Tibial artery (tissue), 4 donors: ENCODE measurements at regions not wholly inside any gene's neighbourhood (a gene's known extent, or its start where the extent isn't known, plus 50 kb on each side); places are given as distances from the start of the nearest gene placed in this dataset.
A peak's percentile ranks its signal among the peaks of the same experiment; 100 is the strongest.

Experiments used
- DNase-seq, 2 donors: peaks; one replicate each; pipeline ENCODE4 v3.0.0-alpha.2; 2019
- H3K27ac ChIP-seq, 2 donors: fragments of 200-600 bp; sonication (generic) in 1 of 2; 1 replicate in 1 of 2; 2 replicates in 1 of 2; pipeline ENCODE4 v1.5.1; 2018 to 2019; ENCODE audit warnings: mild to moderate bottlenecking in 1 of 2
- H3K27me3 ChIP-seq, 2 donors: fragments of 200-600 bp; sonication (generic) in 1 of 2; one replicate each; pipeline versions ENCODE4 v1.5.1 to v1.6.0; 2016 to 2019
- H3K36me3 ChIP-seq, 3 donors: fragments of 200-600 bp; sonication (generic) in 2 of 3; one replicate each; pipeline ENCODE4 v1.5.1; 2016 to 2019; ENCODE audit warnings: mild to moderate bottlenecking in 2 of 3
- H3K4me1 ChIP-seq, 4 donors: fragments of 200-600 bp; sonication (generic) in 2 of 4; 1 replicate in 3 of 4; 2 replicates in 1 of 4; pipeline ENCODE4 v1.5.1; 2016 to 2019
- H3K4me3 ChIP-seq, 2 donors: fragments of 200-600 bp; sonication (generic) in 1 of 2; 1 replicate in 1 of 2; 2 replicates in 1 of 2; pipeline ENCODE4 v1.5.1; 2018 to 2019; ENCODE audit warnings: mild to moderate bottlenecking in 2 of 2
- H3K9me3 ChIP-seq, 3 donors: fragments of 200-600 bp; sonication (generic) in 1 of 3; one replicate each; pipeline ENCODE4 v1.5.1; 2016 to 2019
- CTCF ChIP-seq, 2 experiments: fragments of 200-600 bp in 1 of 2; fragments of 450-650 bp in 1 of 2; IDR thresholded peaks; one replicate each; pipeline ENCODE4 v1.5.1; 2017 to 2019; ENCODE audit warnings: antibody characterized with exemption in 2 of 2, mild to moderate bottlenecking in 1 of 2, moderate library complexity in 1 of 2
- intact Hi-C: fragments of 100-400 bp; cut with DNase I; formaldehyde crosslinking; loops from one replicate; pipeline ENCODE4 v1.15.0; 2023; ENCODE audit warnings: low total_unique reads

DNA sequence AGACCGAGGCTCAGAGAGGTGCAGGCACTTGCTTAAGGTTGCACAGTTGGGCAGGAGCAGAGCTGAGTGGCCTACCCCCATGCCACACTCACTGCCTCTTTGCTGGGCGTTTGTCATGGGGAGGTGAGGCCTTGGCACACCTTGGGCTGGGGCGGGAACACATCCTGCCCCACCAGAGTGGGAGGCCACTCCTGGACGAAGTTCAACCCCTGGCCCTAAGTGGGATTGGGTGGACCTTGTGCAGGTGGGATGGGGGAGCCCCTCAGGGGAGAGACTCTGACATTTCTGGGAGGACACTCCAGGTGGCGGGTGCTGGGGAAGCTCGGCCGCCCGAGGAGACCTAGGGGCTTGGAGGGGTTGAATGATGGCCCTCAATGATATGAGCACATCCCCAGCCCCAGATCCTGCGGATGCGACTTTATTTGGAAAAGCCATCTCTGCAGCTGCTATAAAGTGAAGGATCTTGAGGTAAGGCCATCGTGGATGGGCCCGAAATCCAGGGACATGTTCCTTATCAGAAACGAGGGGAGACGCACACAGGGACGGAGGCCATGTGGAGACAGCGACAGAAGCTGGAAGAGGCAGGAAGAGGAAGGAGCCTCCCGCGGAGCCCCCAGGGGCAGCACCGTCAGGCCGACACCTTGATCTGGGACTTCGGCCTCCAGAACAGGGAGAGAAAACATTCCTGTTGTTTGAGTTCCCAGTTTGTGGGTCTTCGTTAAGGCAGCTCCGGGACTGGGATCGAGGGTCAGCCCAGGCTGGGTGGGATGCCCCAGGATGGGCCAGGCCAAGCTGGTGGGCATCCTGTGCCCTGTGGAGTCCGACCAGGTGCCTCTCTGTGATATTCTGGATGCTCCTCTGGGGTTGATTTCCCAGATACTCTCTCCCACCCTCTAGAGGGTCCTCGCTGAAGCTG, 111.6 kb upstream of the LRPAP1 start:
- no peaks in the 10 kb centered on the region for H3K36me3 ChIP-seq
- peak overlapping the region in 1 of 2 donors; percentile 68 for H3K27ac ChIP-seq
- no peak overlapping the region for H3K4me3 ChIP-seq
- peaks cover 0 to 46% (median 18%) of the 10 kb centered on the region in 4 donors for H3K4me1 ChIP-seq
- intact Hi-C loops: no loop called here
- no peak for TF ChIP-seq CTCF (IDR thresholded peaks at IDR 0.05)
- no peak for DNase-seq
- H3K9me3 ChIP-seq: no peaks in the 10 kb centered on the region
- H3K27me3 ChIP-seq: peaks cover 0 to 3% of the 10 kb centered on the region in 2 donors

DNA sequence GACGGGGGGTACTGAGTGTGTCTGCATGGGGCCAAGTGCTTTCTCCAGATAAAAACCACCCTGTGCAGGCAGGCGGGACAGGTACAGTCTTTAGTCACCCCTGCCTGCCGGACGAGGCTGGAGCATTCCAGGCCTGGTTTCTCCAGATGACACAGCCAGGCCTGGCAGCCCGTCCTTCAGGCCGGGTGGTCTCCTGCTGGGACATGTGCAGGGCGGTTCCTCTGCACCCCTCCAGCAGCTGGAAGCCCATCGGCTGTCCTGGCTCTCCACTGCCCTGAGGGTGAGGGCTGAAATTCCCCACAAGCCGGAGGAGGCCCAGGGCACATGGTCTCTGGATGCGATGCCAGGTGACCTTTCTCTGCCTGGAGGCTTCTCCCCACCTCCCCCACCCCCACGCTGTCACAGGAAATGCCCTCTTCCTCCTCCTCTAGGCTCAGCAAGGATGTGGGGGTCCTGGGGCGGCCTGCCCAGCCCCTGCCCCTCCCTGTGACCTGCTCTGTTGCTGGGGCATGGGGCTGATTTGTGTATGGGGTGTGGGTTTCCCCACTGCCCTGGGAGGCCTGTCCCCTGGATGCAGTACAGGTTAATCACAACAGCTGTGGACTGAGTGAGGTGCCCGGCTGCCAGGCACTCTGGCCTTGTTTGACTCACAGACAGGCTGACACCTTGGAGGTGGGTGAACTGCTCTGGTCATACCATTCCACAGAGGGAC, 110.7 kb upstream of the LRPAP1 start:
- H3K4me1 ChIP-seq: peaks cover 0 to 46% (median 18%) of the 10 kb centered on the region in 4 donors
- intact Hi-C loops: no loop called here
- no peaks in the 10 kb centered on the region for H3K9me3 ChIP-seq
- H3K27ac ChIP-seq: no peak overlapping the region
- no peak overlapping the region for H3K4me3 ChIP-seq
- no peak for DNase-seq
- H3K27me3 ChIP-seq: peaks cover 0 to 3% of the 10 kb centered on the region in 2 donors
- no peaks in the 10 kb centered on the region for H3K36me3 ChIP-seq
- no peak for TF ChIP-seq CTCF (IDR thresholded peaks at IDR 0.05)

- no peak overlapping the region for H3K27ac ChIP-seq
- no peak for DNase-seq
- intact Hi-C loops: no loop called here
These were observed 109.9 kb upstream of the LRPAP1 start for GRCh38 chr4:3642056-3642630.

DNA sequence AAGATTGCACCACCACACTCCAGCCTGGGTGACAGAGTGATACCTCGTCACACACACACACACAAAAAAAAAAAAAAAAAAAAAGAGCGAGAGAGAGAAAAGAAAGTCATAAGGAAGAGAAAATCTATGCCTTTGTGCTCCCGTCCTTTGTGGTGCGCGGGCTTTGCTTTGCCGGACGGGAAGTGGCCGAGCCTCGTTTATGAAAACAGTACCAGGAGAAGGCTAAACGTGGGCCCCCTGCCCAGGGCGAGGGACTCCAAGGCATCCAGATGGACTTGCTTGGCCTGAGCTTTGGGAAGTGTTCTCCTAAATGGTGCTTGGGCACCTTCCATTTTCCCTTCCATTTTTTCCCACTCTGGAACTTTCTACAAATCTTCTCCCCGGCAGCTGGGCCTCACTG, 109.3 kb upstream of the LRPAP1 start:
- no peak for DNase-seq
- peaks cover 0 to 46% (median 18%) of the 10 kb centered on the region in 4 donors for H3K4me1 ChIP-seq
- intact Hi-C loops: no loop called here
- H3K27me3 ChIP-seq: peaks cover 0 to 3% of the 10 kb centered on the region in 2 donors
- no peak for TF ChIP-seq CTCF (IDR thresholded peaks at IDR 0.05)
- H3K4me3 ChIP-seq: no peak overlapping the region
- H3K27ac ChIP-seq: no peak overlapping the region
- H3K9me3 ChIP-seq: no peaks in the 10 kb centered on the region
- no peaks in the 10 kb centered on the region for H3K36me3 ChIP-seq

More at GRCh38 chr4:3642056-3642630, 109.9 kb upstream of the LRPAP1 start:
- H3K9me3 ChIP-seq: no peaks in the 10 kb centered on the region
- H3K4me1 ChIP-seq: peaks cover 0 to 46% (median 18%) of the 10 kb centered on the region in 4 donors
- TF ChIP-seq CTCF (IDR thresholded peaks at IDR 0.05): no peak
- no peak overlapping the region for H3K4me3 ChIP-seq
- H3K27me3 ChIP-seq: peaks cover 0 to 3% of the 10 kb centered on the region in 2 donors
- no peaks in the 10 kb centered on the region for H3K36me3 ChIP-seq

GRCh38 chr4:3640587-3640962, 108.4 kb upstream of the LRPAP1 start:
- Histone ChIP-seq H3K4me3 (no peak overlapping the region), H3K36me3 (no peaks in the 10 kb centered on the region), H3K4me1 (peaks cover 0 to 38% (median 12%) of the 10 kb centered on the region in 4 donors), H3K9me3 (no peaks in the 10 kb centered on the region), H3K27ac (peak overlapping the region; percentile 67 to 68), H3K27me3 (peaks cover 0 to 3% of the 10 kb centered on the region in 2 donors)
- TF ChIP-seq CTCF (IDR thresholded peaks at IDR 0.05): no peak
- DNase-seq: peak; percentile 46 to 91
- intact Hi-C loops: no loop called here
